Ishikawa (cell line): ENCODE measurements at regions not wholly inside any gene's neighbourhood (a gene's known extent, or its start where the extent isn't known, plus 50 kb on each side); places are given as distances from the start of the nearest gene placed in this dataset.

Experiments used
- CEBPB ChIP-seq: IDR thresholded peaks from 2 replicates; pipeline ENCODE4 v1.6.1; 2012
- EP300 ChIP-seq: IDR thresholded peaks from 2 replicates; pipeline ENCODE4 v1.6.1; 2012; ENCODE audit warnings: borderline replicate concordance
- MAX ChIP-seq: IDR thresholded peaks from 2 replicates; pipeline ENCODE4 v1.6.1; 2012

GRCh38 chr7:341841-342638 is 52.1 kb downstream of the FOXL3 start:
- TF ChIP-seq EP300 = no peak
- TF ChIP-seq CEBPB = no peak
- TF ChIP-seq MAX = no peak
